Activated CD4-positive, alpha-beta T cell treated with anti-CD3 and anti-CD28 coated beads, Interleukin-10, Interleukin-2, amounts not matched to agents 100 ng/mL and 50 ng/mL, durations not matched to agents 16 hours and 8 hours (primary cell): ENCODE measurements at regions not wholly inside any gene's neighbourhood (a gene's known extent, or its start where the extent isn't known, plus 50 kb on each side); places are given as distances from the start of the nearest gene placed in this dataset.
A peak's percentile ranks its signal among the peaks of the same experiment; 100 is the strongest.

Experiments used
- DNase-seq: peaks from one replicate; pipeline ENCODE4 v3.0.0-alpha.2; 2020

- no peak for DNase-seq
Measured at GRCh38 chr4:138555108-138555507, 313.0 kb upstream of the SLC7A11 start.

GRCh38 chr4:138553001-138553845, 311.1 kb upstream of the SLC7A11 start:
- no peak for DNase-seq

GRCh38 chr4:138542191-138542776, 300.1 kb upstream of the SLC7A11 start:
- DNase-seq = no peak

GRCh38 chr4:138540056-138540800, 298.1 kb upstream of the SLC7A11 start:
- DNase-seq = no peak

GRCh38 chr4:138538743-138539142, 296.6 kb upstream of the SLC7A11 start:
- no peak for DNase-seq

GRCh38 chr4:138537731-138538490, 295.8 kb upstream of the SLC7A11 start:
- DNase-seq = no peak

- no peak for DNase-seq
Measured at GRCh38 chr4:138535316-138535715, 293.2 kb upstream of the SLC7A11 start.

- peak; percentile 7 for DNase-seq
Measured at GRCh38 chr4:138522366-138522765, 280.2 kb upstream of the SLC7A11 start.

GRCh38 chr4:138521809-138522208, 279.7 kb upstream of the SLC7A11 start:
- no peak for DNase-seq

- DNase-seq = no peak
Measured at GRCh38 chr4:138519436-138519835, 277.3 kb upstream of the SLC7A11 start.

GRCh38 chr4:138513535-138513934, 271.4 kb upstream of the SLC7A11 start:
- DNase-seq = no peak

- DNase-seq = no peak
Measured at GRCh38 chr4:138512756-138513155, 270.6 kb upstream of the SLC7A11 start.

GRCh38 chr4:138510053-138510452, 267.9 kb upstream of the SLC7A11 start:
- no peak for DNase-seq

- no peak for DNase-seq
Measured at GRCh38 chr4:138509346-138509745, 267.2 kb upstream of the SLC7A11 start.

GRCh38 chr4:138507522-138507921, 265.4 kb upstream of the SLC7A11 start:
- no peak for DNase-seq

- no peak for DNase-seq
Measured at GRCh38 chr4:138501614-138502013, 259.5 kb upstream of the SLC7A11 start.

- no peak for DNase-seq
Measured at GRCh38 chr4:138500869-138501268, 258.7 kb upstream of the SLC7A11 start.

GRCh38 chr4:138499627-138500026, 257.5 kb upstream of the SLC7A11 start:
- DNase-seq = no peak

- no peak for DNase-seq
Measured at GRCh38 chr4:138494931-138495330, 252.8 kb upstream of the SLC7A11 start.

GRCh38 chr4:138494116-138494515, 252.0 kb upstream of the SLC7A11 start:
- no peak for DNase-seq

- no peak for DNase-seq
Measured at GRCh38 chr4:138492176-138492575, 250.0 kb upstream of the SLC7A11 start.

GRCh38 chr4:138488533-138488932, 246.4 kb upstream of the SLC7A11 start:
- DNase-seq = no peak

- DNase-seq = no peak
Measured at GRCh38 chr4:138487670-138488069, 245.5 kb upstream of the SLC7A11 start.
